Mucosa of descending colon (tissue), 3 donors: ENCODE measurements at regions not wholly inside any gene's neighbourhood (a gene's known extent, or its start where the extent isn't known, plus 50 kb on each side); places are given as distances from the start of the nearest gene placed in this dataset.

Experiments used
- ATAC-seq: fragments of 200-7000 bp; cut with Tn5 transposase; one replicate; pipeline ENCODE4 v1.9.1; 2020; ENCODE audit warnings: mild to moderate bottlenecking, moderate library complexity
- DNase-seq, 3 donors: peaks; one replicate each; pipeline ENCODE4 v3.0.0-alpha.2; 2020
- H3K36me3 ChIP-seq: fragments of 200-600 bp; one replicate; pipeline ENCODE4 v1.8.0; 2021; ENCODE audit warnings: low read depth, mild to moderate bottlenecking
- H3K4me1 ChIP-seq: fragments of 200-600 bp; one replicate; pipeline ENCODE4 v1.8.0; 2021; ENCODE audit warnings: low read depth, mild to moderate bottlenecking
- H3K4me3 ChIP-seq: fragments of 200-600 bp; one replicate; pipeline ENCODE4 v1.8.0; 2021; ENCODE audit warnings: mild to moderate bottlenecking
- H3K9me3 ChIP-seq: fragments of 200-600 bp; one replicate; pipeline ENCODE4 v1.8.0; 2021; ENCODE audit warnings: mild to moderate bottlenecking
- CTCF ChIP-seq: fragments of 200-600 bp; IDR thresholded peaks from one replicate; pipeline ENCODE4 v1.8.0; 2022; ENCODE audit warnings: antibody characterized with exemption, mild to moderate bottlenecking
- intact Hi-C, 2 donors: fragments of 100-400 bp; cut with DNase I in 1 of 2; cut with micrococcal nuclease in 1 of 2; formaldehyde crosslinking; loops; one replicate each; pipeline versions ENCODE4 v1.11.0 to v1.11.1; 2022; cut with DNase I, micrococcal nuclease
- donor health status: DM: no; HTN: no; CAD: no; lungs with moderate emphysema.
- donor health status: DM: no; HTN: no; CAD: no.
- donor health status: DM: no; HTN: yes; CAD: no.

DNA sequence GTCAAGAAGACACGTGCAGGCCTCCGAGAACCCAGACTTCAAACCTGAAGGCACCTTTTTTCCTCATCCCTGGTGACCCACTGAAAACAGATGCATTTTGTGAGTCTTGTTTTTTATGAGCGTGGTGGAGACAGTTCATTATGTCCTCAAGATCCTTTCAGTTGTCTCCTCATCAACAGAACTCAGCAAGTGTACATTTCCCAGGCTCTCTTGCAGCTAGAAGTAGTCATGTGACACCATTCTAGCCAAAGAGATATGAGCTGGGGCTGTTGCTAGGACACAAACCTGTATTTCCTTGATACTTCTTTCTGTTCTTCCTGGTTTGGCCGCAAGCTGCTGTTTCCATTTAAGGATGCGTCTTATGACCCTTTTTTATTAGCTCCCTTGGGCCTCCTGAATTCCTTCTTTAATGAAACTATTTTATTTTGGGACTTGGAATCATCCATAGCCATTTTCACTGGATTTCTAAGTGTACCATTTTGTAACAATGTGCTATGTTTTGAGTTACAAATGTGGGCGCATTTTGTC is 135.7 kb upstream of the FOXF1 start:
- intact Hi-C loops = no loop called here
- ATAC-seq = no peak

DNA sequence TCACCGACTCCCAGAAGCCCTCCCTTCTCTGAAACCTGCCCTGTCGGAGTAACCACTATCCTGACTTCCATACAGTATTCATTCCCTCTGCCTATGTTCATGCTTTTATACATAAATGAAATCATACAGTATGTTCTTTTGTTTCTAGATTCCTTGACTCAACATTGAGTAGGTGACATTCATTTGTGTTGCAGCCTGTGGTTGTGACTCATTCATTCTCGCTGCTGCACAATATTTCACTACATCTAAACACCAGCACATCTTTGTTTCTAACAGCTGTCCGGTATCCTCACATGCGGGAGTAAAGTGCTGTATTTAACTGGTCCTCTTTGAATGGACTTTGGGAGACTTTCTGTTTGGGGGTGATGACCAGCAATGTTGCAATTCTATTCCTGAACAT is 135.0 kb upstream of the FOXF1 start:
- ATAC-seq = no peak
- H3K4me1 ChIP-seq = no peaks in the 10 kb centered on the region
- no peak overlapping the region for H3K4me3 ChIP-seq
- H3K36me3 ChIP-seq = no peaks in the 10 kb centered on the region
- no peak for DNase-seq
- TF ChIP-seq CTCF = no peak
- peaks cover 2% of the 10 kb centered on the region for H3K9me3 ChIP-seq
- intact Hi-C loops = no loop called here

More for the DNA sequence above, 135.7 kb upstream of the FOXF1 start:
- TF ChIP-seq CTCF = no peak
- H3K4me1 ChIP-seq = no peaks in the 10 kb centered on the region
- H3K4me3 ChIP-seq = no peak overlapping the region
- peaks cover 2% of the 10 kb centered on the region for H3K9me3 ChIP-seq
- DNase-seq = no peak
- H3K36me3 ChIP-seq = no peaks in the 10 kb centered on the region

GRCh38 chr16:86375851-86376250 is 134.5 kb upstream of the FOXF1 start:
- ATAC-seq = no peak
- no peaks in the 10 kb centered on the region for H3K4me1 ChIP-seq
- H3K4me3 ChIP-seq = no peak overlapping the region
- H3K36me3 ChIP-seq = no peaks in the 10 kb centered on the region
- no peak for DNase-seq
- H3K9me3 ChIP-seq = peaks cover 2% of the 10 kb centered on the region
- intact Hi-C loops = no loop called here
- no peak for TF ChIP-seq CTCF

GRCh38 chr16:86376837-86377236 is 133.5 kb upstream of the FOXF1 start:
- DNase-seq = no peak
- ATAC-seq = no peak

DNA sequence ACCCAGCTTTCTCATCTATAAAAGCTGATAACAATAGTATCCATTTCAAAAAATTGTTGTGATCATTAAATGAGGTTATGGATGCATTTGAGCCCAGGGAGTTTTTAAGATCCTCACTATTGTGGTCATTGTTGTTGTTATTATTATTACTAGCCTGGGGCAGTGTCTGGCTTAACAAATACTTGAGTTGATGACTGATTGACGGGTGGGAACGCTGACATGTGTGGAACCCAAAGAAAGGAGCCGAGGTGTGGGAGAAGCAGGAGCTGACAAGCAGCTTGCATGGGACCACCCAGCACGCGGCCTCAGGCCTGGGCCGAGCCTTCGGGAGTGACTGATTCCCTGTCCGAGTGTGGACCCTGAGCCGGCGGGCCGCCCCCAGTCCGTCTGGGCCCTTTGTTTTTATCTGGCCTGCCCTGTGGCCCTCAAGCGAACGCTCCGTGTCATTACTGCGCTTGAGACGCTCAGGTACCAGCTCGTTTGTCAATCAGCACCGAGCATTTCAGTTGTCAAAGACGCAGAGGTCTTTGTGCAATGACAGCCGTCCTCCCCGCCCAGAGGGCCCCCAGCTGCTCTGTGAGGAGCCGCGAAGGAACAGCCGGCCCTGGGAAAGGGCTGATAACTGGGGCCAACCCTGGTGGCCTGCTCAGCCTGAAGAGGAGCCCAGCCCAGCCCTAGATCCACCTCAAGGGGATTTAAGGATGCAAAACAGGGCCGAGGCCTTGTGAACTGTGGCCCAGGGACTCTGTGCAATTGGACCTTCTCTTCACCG is 132.9 kb upstream of the FOXF1 start:
- no peak for TF ChIP-seq CTCF
- peaks cover 2% of the 10 kb centered on the region for H3K9me3 ChIP-seq
- no peaks in the 10 kb centered on the region for H3K4me1 ChIP-seq
- ATAC-seq = no peak
- H3K4me3 ChIP-seq = no peak overlapping the region
- intact Hi-C loops = no loop called here
- H3K36me3 ChIP-seq = no peaks in the 10 kb centered on the region
- no peak for DNase-seq

More at GRCh38 chr16:86376837-86377236, 133.5 kb upstream of the FOXF1 start:
- Histone ChIP-seq H3K4me3 (no peak overlapping the region), H3K36me3 (no peaks in the 10 kb centered on the region), H3K4me1 (no peaks in the 10 kb centered on the region), H3K9me3 (peaks cover 2% of the 10 kb centered on the region)
- intact Hi-C loops = no loop called here
- no peak for TF ChIP-seq CTCF
